ENCODE measurements at regions not wholly inside any gene's neighbourhood (a gene's known extent, or its start where the extent isn't known, plus 50 kb on each side); places are given as distances from the start of the nearest gene placed in this dataset.

DNA sequence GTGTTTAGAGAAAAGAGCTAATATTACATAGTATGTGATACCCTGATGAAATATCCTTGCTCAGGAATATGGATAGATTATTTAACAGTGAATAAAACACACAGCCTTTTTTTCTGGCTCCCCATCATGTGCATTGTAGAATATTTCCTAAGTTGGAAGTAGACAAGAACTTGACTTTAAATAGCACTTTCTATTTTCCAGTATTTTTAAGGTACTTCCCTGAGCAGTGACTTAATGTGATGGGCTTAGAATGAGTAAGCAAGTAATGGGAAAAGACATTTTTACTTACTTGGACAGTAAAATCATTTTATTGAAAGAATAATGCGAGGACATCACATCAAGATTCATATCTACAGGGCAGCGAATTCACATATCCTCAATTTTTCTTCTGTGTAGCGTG lies 176.7 kb upstream of the SLC8A1 start:
- Histone ChIP-seq H3K9me3 (no peaks in the 10 kb centered on the region), H3K27ac (no peak overlapping the region), H3K4me1 (no peaks in the 10 kb centered on the region), H3K4me3 (no peak overlapping the region), H3K36me3 (no peaks in the 10 kb centered on the region), H3K27me3 (no peaks in the 10 kb centered on the region)
- WGBS, 2 donors (ENCODE audit: low coverage in 1 of 2): 59 to 61% methylated on average over 3 of the region's 3 CpGs
- no peak for TF ChIP-seq POLR2A (IDR thresholded peaks at IDR 0.05)
- ATAC-seq: no peak

DNA sequence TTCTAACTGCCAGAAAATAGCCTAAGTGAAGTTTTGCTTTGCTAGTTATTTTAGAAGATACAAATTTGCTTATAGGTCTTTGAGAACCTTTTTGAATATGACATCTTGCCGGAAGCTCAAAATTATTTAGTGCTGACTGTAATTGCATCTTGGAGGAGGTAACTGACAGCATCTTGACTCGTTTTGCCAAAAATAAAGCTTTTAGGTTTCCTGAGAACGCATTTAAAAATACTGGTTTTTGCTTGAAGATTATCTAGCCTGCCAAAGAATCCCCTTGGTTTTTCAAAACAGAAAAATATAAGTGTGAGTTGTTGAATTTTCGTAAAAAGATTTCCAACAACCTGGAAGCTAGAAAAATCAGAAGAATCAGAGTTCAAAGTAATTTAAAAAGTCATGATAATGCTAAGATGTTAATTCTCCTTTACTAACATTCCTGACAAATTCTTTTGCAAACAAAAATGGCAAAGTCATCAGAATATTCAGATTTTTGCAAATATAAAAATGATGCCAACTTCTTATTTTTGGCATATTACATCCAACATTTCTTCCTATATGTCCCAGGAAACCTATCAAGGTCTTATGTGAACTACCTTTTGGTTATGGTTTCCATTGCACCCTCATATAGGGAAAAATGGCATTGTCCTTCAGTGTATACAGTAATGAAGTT lies 178.0 kb upstream of the SLC8A1 start:
- TF ChIP-seq POLR2AphosphoS5 (IDR thresholded peaks at IDR 0.05) (no peak), EP300 (IDR thresholded peaks at IDR 0.05) (no peak), POLR2A (IDR thresholded peaks at IDR 0.05) (no peak)
- TF ChIP-seq, protein P1, sequence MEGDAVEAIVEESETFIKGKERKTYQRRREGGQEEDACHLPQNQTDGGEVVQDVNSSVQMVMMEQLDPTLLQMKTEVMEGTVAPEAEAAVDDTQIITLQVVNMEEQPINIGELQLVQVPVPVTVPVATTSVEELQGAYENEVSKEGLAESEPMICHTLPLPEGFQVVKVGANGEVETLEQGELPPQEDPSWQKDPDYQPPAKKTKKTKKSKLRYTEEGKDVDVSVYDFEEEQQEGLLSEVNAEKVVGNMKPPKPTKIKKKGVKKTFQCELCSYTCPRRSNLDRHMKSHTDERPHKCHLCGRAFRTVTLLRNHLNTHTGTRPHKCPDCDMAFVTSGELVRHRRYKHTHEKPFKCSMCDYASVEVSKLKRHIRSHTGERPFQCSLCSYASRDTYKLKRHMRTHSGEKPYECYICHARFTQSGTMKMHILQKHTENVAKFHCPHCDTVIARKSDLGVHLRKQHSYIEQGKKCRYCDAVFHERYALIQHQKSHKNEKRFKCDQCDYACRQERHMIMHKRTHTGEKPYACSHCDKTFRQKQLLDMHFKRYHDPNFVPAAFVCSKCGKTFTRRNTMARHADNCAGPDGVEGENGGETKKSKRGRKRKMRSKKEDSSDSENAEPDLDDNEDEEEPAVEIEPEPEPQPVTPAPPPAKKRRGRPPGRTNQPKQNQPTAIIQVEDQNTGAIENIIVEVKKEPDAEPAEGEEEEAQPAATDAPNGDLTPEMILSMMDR (IDR thresholded peaks at IDR 0.05): no peak
- WGBS, 2 donors (ENCODE audit: low coverage in 1 of 2): 75 to 81% methylated on average over 4 of the region's 4 CpGs
- H3K36me3 ChIP-seq: no peaks in the 10 kb centered on the region
- no peaks in the 10 kb centered on the region for H3K4me1 ChIP-seq
- no peaks in the 10 kb centered on the region for H3K27me3 ChIP-seq
- no peaks in the 10 kb centered on the region for H3K9me3 ChIP-seq
- no peak overlapping the region for H3K27ac ChIP-seq
- H3K4me3 ChIP-seq: no peak overlapping the region
- ATAC-seq: no peak

DNA sequence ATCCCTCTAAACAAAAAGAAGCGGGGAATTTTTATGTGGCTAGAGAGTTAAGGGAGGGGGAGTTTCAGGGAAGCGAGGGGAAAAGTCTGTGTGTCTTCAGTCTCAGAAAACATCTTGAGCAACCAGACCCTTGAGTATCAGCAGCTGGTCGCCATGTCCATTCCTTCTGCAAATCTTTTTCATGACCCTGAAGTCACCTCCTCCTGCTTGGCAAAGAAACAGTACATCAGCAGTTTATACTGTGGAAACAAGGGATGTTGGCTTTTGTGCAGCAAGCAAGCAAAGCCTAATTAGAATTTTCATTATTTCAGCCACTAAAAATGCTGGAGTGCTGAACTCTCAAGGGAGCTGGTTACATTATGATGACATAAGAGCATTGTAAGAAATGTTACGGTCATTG lies 187.4 kb upstream of the SLC8A1 start:
- no peaks in the 10 kb centered on the region for H3K9me3 ChIP-seq
- no peak overlapping the region for H3K4me3 ChIP-seq
- no peaks in the 10 kb centered on the region for H3K36me3 ChIP-seq
- no peak for ATAC-seq
- 44 to 59% methylated on average over 4 of the region's 4 CpGs for WGBS, 2 donors (ENCODE audit: low coverage in 1 of 2)
- no peaks in the 10 kb centered on the region for H3K27me3 ChIP-seq
- H3K27ac ChIP-seq: no peak overlapping the region
- no peaks in the 10 kb centered on the region for H3K4me1 ChIP-seq
- TF ChIP-seq EP300 (IDR thresholded peaks at IDR 0.05): no peak

- no peak for ATAC-seq
- Histone ChIP-seq H3K27me3 (no peaks in the 10 kb centered on the region), H3K4me3 (no peak overlapping the region), H3K36me3 (no peaks in the 10 kb centered on the region), H3K4me1 (no peaks in the 10 kb centered on the region), H3K9me3 (no peaks in the 10 kb centered on the region), H3K27ac (no peak overlapping the region)
- TF ChIP-seq, protein P1 (IDR thresholded peaks at IDR 0.05): no peak
- TF ChIP-seq EP300 (IDR thresholded peaks at IDR 0.05) (no peak), POLR2A (IDR thresholded peaks at IDR 0.05) (no peak), POLR2AphosphoS5 (IDR thresholded peaks at IDR 0.05) (no peak)
- WGBS, 2 donors (ENCODE audit: low coverage in 1 of 2): 17% methylated on average over 1 of the region's 1 CpG; no CpG with 5 or more reads in 1 of the 2 donors
Measured at GRCh38 chr2:40642237-40642636, 190.3 kb upstream of the SLC8A1 start.

- Histone ChIP-seq H3K27ac (no peak overlapping the region), H3K9me3 (no peaks in the 10 kb centered on the region)
Measured at GRCh38 chr2:40642726-40643125, 190.8 kb upstream of the SLC8A1 start.

DNA sequence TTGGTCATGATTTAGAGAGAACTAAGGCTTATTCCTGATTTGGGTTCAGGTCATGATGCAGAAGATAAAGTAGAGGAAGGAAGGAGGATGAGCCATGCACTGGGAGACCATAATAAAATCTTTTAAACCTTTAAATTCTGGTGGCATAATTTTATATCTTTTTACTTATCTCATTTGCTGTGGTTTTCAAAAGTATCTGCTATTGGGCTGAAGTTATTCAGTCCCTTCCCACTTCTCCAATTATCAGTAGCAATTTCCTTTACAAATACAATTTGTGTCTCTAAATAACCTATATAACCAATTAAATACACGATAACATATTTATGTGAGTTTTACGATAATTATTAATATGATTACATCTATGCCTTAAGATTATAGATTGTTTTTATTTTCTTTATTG lies 194.8 kb upstream of the SLC8A1 start:
- no peaks in the 10 kb centered on the region for H3K9me3 ChIP-seq
- 72 to 100% methylated on average over 2 of the region's 2 CpGs for WGBS, 2 donors (ENCODE audit: low coverage in 1 of 2)
- ATAC-seq: no peak
- no peaks in the 10 kb centered on the region for H3K27me3 ChIP-seq
- TF ChIP-seq, protein P1 (IDR thresholded peaks at IDR 0.05): no peak
- TF ChIP-seq POLR2A (IDR thresholded peaks at IDR 0.05) (no peak), POLR2AphosphoS5 (IDR thresholded peaks at IDR 0.05) (no peak), EP300 (IDR thresholded peaks at IDR 0.05) (no peak)
- no peak overlapping the region for H3K4me3 ChIP-seq
- no peak overlapping the region for H3K27ac ChIP-seq
- H3K36me3 ChIP-seq: no peaks in the 10 kb centered on the region
- no peaks in the 10 kb centered on the region for H3K4me1 ChIP-seq

More at GRCh38 chr2:40642726-40643125, 190.8 kb upstream of the SLC8A1 start:
- no peak for TF ChIP-seq POLR2AphosphoS5 (IDR thresholded peaks at IDR 0.05)
- TF ChIP-seq, protein P1 (IDR thresholded peaks at IDR 0.05): no peak
- no peak for TF ChIP-seq EP300 (IDR thresholded peaks at IDR 0.05)
- TF ChIP-seq POLR2A (IDR thresholded peaks at IDR 0.05): no peak
- H3K36me3 ChIP-seq: no peaks in the 10 kb centered on the region
- H3K4me1 ChIP-seq: no peaks in the 10 kb centered on the region
- H3K4me3 ChIP-seq: no peak overlapping the region
- no peak for ATAC-seq
- H3K27me3 ChIP-seq: no peaks in the 10 kb centered on the region
- 71% methylated on average over 2 of the region's 2 CpGs for WGBS, 2 donors (ENCODE audit: low coverage in 1 of 2)
